ENCODE measurements at regions not wholly inside any gene's neighbourhood (a gene's known extent, or its start where the extent isn't known, plus 50 kb on each side); places are given as distances from the start of the nearest gene placed in this dataset.

GRCh38 chr4:123786920-123787319 is 390.3 kb downstream of the SPRY1 start:
- Histone ChIP-seq H3K4me3 (ENCODE audit: control insufficient read depth in 2 of 3, extremely low read depth in 1 of 3, insufficient read depth in 2 of 3, low read depth in 1 of 3, low read length in 3 of 3) (no peak overlapping the region), H3K9ac (ENCODE audit: control insufficient read depth, extremely low read depth, insufficient read depth, low read length) (no peak overlapping the region), H4K20me1 (ENCODE audit: control insufficient read depth, extremely low read depth, insufficient read depth, low read length) (no peaks in the 10 kb centered on the region), H2AFZ (ENCODE audit: control insufficient read depth, low read length) (no peak overlapping the region), H3K27ac (ENCODE audit: control insufficient read depth, insufficient read depth, low read length) (no peak overlapping the region), H3K9me3 (ENCODE audit: control insufficient read depth, low read depth, low read length) (no peaks in the 10 kb centered on the region), H3K36me3 (ENCODE audit: control insufficient read depth in 2 of 2, extremely low read depth in 1 of 2, insufficient read depth in 2 of 2, low read length in 2 of 2) (no peaks in the 10 kb centered on the region), H3K27me3 (ENCODE audit: control insufficient read depth, extremely low read depth, insufficient read depth, low read length) (no peaks in the 10 kb centered on the region), H3K4me1 (ENCODE audit: control insufficient read depth, extremely low read depth, insufficient read depth, low read length) (no peaks in the 10 kb centered on the region), H3K4me2 (ENCODE audit: control insufficient read depth, extremely low read depth, insufficient read depth, low read depth, low read length) (no peak overlapping the region), H3K79me2 (ENCODE audit: control insufficient read depth, insufficient read depth, low read length) (no peaks in the 10 kb centered on the region), H3K9me1 (ENCODE audit: control insufficient read depth, extremely low read depth, insufficient read depth, low read length) (no peaks in the 10 kb centered on the region)
- dilution Hi-C loops (cut with MboI; ENCODE audit: extremely low pct_ligation_motif_present, low sequenced_read_pairs): no loop called here
- no peak for DNase-seq (ENCODE audit: low read depth, low spot score)
- no peak for TF ChIP-seq EZH2 (IDR thresholded peaks at IDR 0.05; ENCODE audit: low read length)
- no peak for TF ChIP-seq CTCF (optimal IDR thresholded peaks at IDR 0.05 in 1 of 3, IDR thresholded peaks at IDR 0.05 in 1 of 3, conservative IDR thresholded peaks at IDR 0.05 in 1 of 3; ENCODE audit: extremely low read depth in 1 of 3, insufficient read depth in 2 of 3, low read length in 3 of 3)
- no peak for FAIRE-seq

GRCh38 chr4:123787512-123788080 is 391.0 kb downstream of the SPRY1 start:
- no peak for TF ChIP-seq CTCF (optimal IDR thresholded peaks at IDR 0.05 in 1 of 3, IDR thresholded peaks at IDR 0.05 in 1 of 3, conservative IDR thresholded peaks at IDR 0.05 in 1 of 3; ENCODE audit: extremely low read depth in 1 of 3, insufficient read depth in 2 of 3, low read length in 3 of 3)
- no peak for TF ChIP-seq EZH2 (IDR thresholded peaks at IDR 0.05; ENCODE audit: low read length)
- no peaks in the 10 kb centered on the region for H3K36me3 ChIP-seq (ENCODE audit: control insufficient read depth in 2 of 2, extremely low read depth in 1 of 2, insufficient read depth in 2 of 2, low read length in 2 of 2)
- H3K79me2 ChIP-seq (ENCODE audit: control insufficient read depth, insufficient read depth, low read length): no peaks in the 10 kb centered on the region
- no peak for FAIRE-seq
- no peak overlapping the region for H2AFZ ChIP-seq (ENCODE audit: control insufficient read depth, low read length)
- H4K20me1 ChIP-seq (ENCODE audit: control insufficient read depth, extremely low read depth, insufficient read depth, low read length): no peaks in the 10 kb centered on the region
- H3K27me3 ChIP-seq (ENCODE audit: control insufficient read depth, extremely low read depth, insufficient read depth, low read length): no peaks in the 10 kb centered on the region
- H3K4me1 ChIP-seq (ENCODE audit: control insufficient read depth, extremely low read depth, insufficient read depth, low read length): no peaks in the 10 kb centered on the region
- H3K4me2 ChIP-seq (ENCODE audit: control insufficient read depth, extremely low read depth, insufficient read depth, low read depth, low read length): no peak overlapping the region
- H3K9me3 ChIP-seq (ENCODE audit: control insufficient read depth, low read depth, low read length): no peaks in the 10 kb centered on the region
- dilution Hi-C loops (cut with MboI; ENCODE audit: extremely low pct_ligation_motif_present, low sequenced_read_pairs): no loop called here
- no peak overlapping the region for H3K4me3 ChIP-seq (ENCODE audit: control insufficient read depth in 2 of 3, extremely low read depth in 1 of 3, insufficient read depth in 2 of 3, low read depth in 1 of 3, low read length in 3 of 3)
- H3K27ac ChIP-seq (ENCODE audit: control insufficient read depth, insufficient read depth, low read length): no peak overlapping the region
- H3K9ac ChIP-seq (ENCODE audit: control insufficient read depth, extremely low read depth, insufficient read depth, low read length): no peak overlapping the region
- no peak for DNase-seq (ENCODE audit: low read depth, low spot score)
- no peaks in the 10 kb centered on the region for H3K9me1 ChIP-seq (ENCODE audit: control insufficient read depth, extremely low read depth, insufficient read depth, low read length)
